Transverse colon (tissue), 4 donors: ENCODE measurements at regions not wholly inside any gene's neighbourhood (a gene's known extent, or its start where the extent isn't known, plus 50 kb on each side); places are given as distances from the start of the nearest gene placed in this dataset.

ENCODE experiments used
- POLR2A ChIP-seq: fragments of 450-650 bp; IDR thresholded peaks from one replicate; pipeline ENCODE4 v1.6.1; 2016; ENCODE audit warnings: antibody characterized with exemption, mild to moderate bottlenecking, moderate library complexity
- POLR2AphosphoS5 ChIP-seq, 3 donors: sonication (generic); formaldehyde crosslinking; IDR thresholded peaks; one replicate each; pipeline ENCODE4 v1.6.1; 2016; ENCODE audit warnings: antibody characterized with exemption in 3 of 3
- TF ChIP-seq, protein P1 (sequence below), 5 experiments: fragments of 200-600 bp in 3 of 5; fragments of 450-650 bp in 2 of 5; sonication (generic) in 3 of 5; IDR thresholded peaks; 1 replicate in 2 of 5; 2 replicates in 3 of 5; pipeline ENCODE4 v1.5.1; 2016 to 2017; ENCODE audit warnings: antibody characterized with exemption in 5 of 5, inconsistent platforms in 3 of 5, mild to moderate bottlenecking in 2 of 5, moderate library complexity in 1 of 5

DNA sequence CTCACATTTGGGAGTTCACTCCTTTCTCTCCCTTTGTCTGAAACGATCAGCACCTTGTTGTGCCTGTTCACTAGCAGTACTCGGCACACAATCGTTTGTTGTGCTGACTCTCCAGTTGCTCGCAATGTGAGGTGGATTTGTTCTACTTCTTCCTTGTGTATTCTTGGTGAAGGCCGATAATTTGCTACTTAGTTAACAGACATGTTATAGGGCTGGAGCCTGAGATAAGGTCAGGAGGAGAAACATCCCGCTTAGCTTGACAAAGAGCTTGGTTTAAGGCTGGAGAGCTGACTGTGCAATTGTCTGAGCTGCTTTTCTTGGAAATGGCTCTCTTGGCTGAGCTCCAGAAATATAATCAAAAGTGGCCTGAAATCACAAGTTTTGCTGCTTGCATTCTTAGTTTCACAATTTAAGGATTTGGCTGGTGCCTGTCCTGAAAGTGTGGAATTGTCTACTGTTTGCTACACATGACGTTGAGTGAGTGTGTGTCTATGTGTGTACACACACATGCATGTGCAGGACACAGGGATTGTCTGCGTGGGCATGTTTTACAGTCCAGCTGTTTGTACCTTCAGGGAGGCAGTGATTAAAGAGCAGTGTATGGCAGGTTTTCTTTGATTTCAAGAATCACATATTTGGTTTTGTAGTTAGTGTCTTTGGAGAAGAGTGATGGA lies 77.7 kb downstream of the ARF6 start:
- TF ChIP-seq, protein P1, sequence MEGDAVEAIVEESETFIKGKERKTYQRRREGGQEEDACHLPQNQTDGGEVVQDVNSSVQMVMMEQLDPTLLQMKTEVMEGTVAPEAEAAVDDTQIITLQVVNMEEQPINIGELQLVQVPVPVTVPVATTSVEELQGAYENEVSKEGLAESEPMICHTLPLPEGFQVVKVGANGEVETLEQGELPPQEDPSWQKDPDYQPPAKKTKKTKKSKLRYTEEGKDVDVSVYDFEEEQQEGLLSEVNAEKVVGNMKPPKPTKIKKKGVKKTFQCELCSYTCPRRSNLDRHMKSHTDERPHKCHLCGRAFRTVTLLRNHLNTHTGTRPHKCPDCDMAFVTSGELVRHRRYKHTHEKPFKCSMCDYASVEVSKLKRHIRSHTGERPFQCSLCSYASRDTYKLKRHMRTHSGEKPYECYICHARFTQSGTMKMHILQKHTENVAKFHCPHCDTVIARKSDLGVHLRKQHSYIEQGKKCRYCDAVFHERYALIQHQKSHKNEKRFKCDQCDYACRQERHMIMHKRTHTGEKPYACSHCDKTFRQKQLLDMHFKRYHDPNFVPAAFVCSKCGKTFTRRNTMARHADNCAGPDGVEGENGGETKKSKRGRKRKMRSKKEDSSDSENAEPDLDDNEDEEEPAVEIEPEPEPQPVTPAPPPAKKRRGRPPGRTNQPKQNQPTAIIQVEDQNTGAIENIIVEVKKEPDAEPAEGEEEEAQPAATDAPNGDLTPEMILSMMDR (IDR thresholded peaks at IDR 0.05) = no peak
- TF ChIP-seq POLR2AphosphoS5 (IDR thresholded peaks at IDR 0.05) (peak in 1 of 3 donors; percentile 10), POLR2A (no peak)
